H1 (cell line): ENCODE measurements at regions not wholly inside any gene's neighbourhood (a gene's known extent, or its start where the extent isn't known, plus 50 kb on each side); places are given as distances from the start of the nearest gene placed in this dataset.

Source experiments
- CTCF ChIA-PET: fragments of 300-600 bp; sonication (Branson Sonifier 250); formaldehyde crosslinking; loops from one replicate; lab custom pipeline; 2021; ENCODE audit not compliant: partially characterized antibody; lab: Charles Lee
- POLR2A ChIA-PET: fragments of 300-600 bp; sonication (Branson Sonifier 250); formaldehyde crosslinking; loops from one replicate; lab custom pipeline; 2021; ENCODE audit warnings: inconsistent platforms; ENCODE audit not compliant: partially characterized antibody; lab: Charles Lee
- DNase-seq, 2 experiments: peaks; one replicate each; pipeline versions ENCODE4 v3.0.0 to v3.0.0-alpha.2; 2010 to 2022; ENCODE audit warnings: low spot score in 2 of 2, low read depth in 1 of 2, mixed read lengths in 1 of 2
- FAIRE-seq: peaks from 2 replicates; lab custom pipeline; 2011; peaks lifted over from hg19 to GRCh38; lab: Jason Lieb, UNC
- H2AFZ ChIP-seq: 2 replicates; pipeline ENCODE4 v1.8.1; 2012; ENCODE audit warnings: low read length, inconsistent platforms
- H2AK5ac ChIP-seq: 2 replicates; pipeline ENCODE4 v1.6.1; 2013; ENCODE audit warnings: low read depth, low read length
- H2BK120ac ChIP-seq: replicated peaks from 2 replicates; pipeline ENCODE3; 2013; ENCODE audit warnings: low read depth, low read length, inconsistent platforms
- H2BK12ac ChIP-seq: 2 replicates; pipeline ENCODE4 v1.6.1; 2013; ENCODE audit warnings: low read depth, low read length
- H2BK15ac ChIP-seq: 2 replicates; pipeline ENCODE4 v1.6.1; 2013; ENCODE audit warnings: low read length
- H2BK20ac ChIP-seq: 2 replicates; pipeline ENCODE4 v1.6.1; 2013; ENCODE audit warnings: low read length
- H2BK5ac ChIP-seq: 2 replicates; pipeline ENCODE4 v1.6.1; 2013; ENCODE audit warnings: low read depth, low read length
- H3K14ac ChIP-seq: 2 replicates; pipeline ENCODE4 v1.6.1; 2013; ENCODE audit warnings: inconsistent platforms; ENCODE audit not compliant: insufficient read length
- H3K18ac ChIP-seq: 2 replicates; pipeline ENCODE4 v1.6.1; 2013; ENCODE audit warnings: low read length; ENCODE audit errors: extremely low read depth
- H3K23ac ChIP-seq: 2 replicates; pipeline ENCODE4 v1.6.1; 2013; ENCODE audit warnings: inconsistent platforms; ENCODE audit not compliant: insufficient read length
- H3K23me2 ChIP-seq: 2 replicates; pipeline ENCODE4 v1.6.1; 2013; ENCODE audit warnings: low read depth, low read length
- H3K27ac ChIP-seq: 2 replicates; pipeline ENCODE4 v1.6.1; 2011; ENCODE audit warnings: low read depth, low read length, inconsistent platforms
- H3K27me3 ChIP-seq, 4 experiments: replicated peaks in 1 of 4; 1 replicate in 1 of 4; 2 replicates in 3 of 4; pipeline versions ENCODE4 v1.6.1 to v1.8.1; 2011 to 2013; ENCODE audit warnings: low read length in 3 of 4, mild to moderate bottlenecking in 3 of 4, inconsistent platforms in 2 of 4, mixed read lengths in 2 of 4, moderate library complexity in 1 of 4; ENCODE audit not compliant: control insufficient read depth in 3 of 4, insufficient read depth in 3 of 4; ENCODE audit errors: extremely low read depth in 1 of 4
- H3K36me3 ChIP-seq, 4 experiments: 2 replicates each; pipeline versions ENCODE4 v1.6.1 to v1.8.1; 2011 to 2013; ENCODE audit warnings: mild to moderate bottlenecking in 4 of 4, low read length in 3 of 4, moderate library complexity in 2 of 4, control low read depth in 1 of 4, inconsistent platforms in 1 of 4; ENCODE audit not compliant: insufficient read depth in 4 of 4, control insufficient read depth in 2 of 4
- H3K4ac ChIP-seq: replicated peaks from 2 replicates; pipeline ENCODE3; 2013; ENCODE audit warnings: low read length, low read depth, mixed read lengths, inconsistent platforms; ENCODE audit not compliant: insufficient read length
- H3K4me1 ChIP-seq, 4 experiments: replicated peaks in 1 of 4; 1 replicate in 1 of 4; 2 replicates in 3 of 4; pipeline versions ENCODE4 v1.6.1 to v1.8.1; 2011 to 2013; ENCODE audit warnings: low read length in 3 of 4, inconsistent platforms in 2 of 4, mixed read lengths in 1 of 4; ENCODE audit not compliant: insufficient read depth in 4 of 4, control insufficient read depth in 3 of 4
- H3K4me2 ChIP-seq, 2 experiments: 2 replicates each; pipeline versions ENCODE4 v1.6.1 to v1.8.1; 2011 to 2013; ENCODE audit warnings: low read depth in 2 of 2, low read length in 2 of 2, control low read depth in 1 of 2, inconsistent platforms in 1 of 2, mild to moderate bottlenecking in 1 of 2; ENCODE audit not compliant: insufficient read depth in 1 of 2
- H3K4me3 ChIP-seq, 4 experiments: fragments of 200-600, 300-600 bp in 1 of 4; sonication (generic), shearing (Covaris generic), sonication (Bioruptor Twin) in 1 of 4; 2 replicates each; pipeline versions ENCODE4 v1.5.1 to v1.8.1; 2011 to 2016; ENCODE audit warnings: low read length in 4 of 4, low read depth in 3 of 4, control low read depth in 2 of 4, inconsistent platforms in 2 of 4, mild to moderate bottlenecking in 2 of 4, mixed read lengths in 1 of 4, moderate library complexity in 1 of 4; ENCODE audit not compliant: insufficient read depth in 2 of 4; ENCODE audit errors: extremely low read depth in 1 of 4
- H3K56ac ChIP-seq: replicated peaks from 2 replicates; pipeline ENCODE3; 2013; ENCODE audit warnings: low read depth, mild to moderate bottlenecking, mixed read lengths, low read length, inconsistent platforms; ENCODE audit not compliant: insufficient read length
- H3K79me1 ChIP-seq: 2 replicates; pipeline ENCODE4 v1.6.1; 2013; ENCODE audit warnings: low read depth, low read length, control low read depth
- H3K79me2 ChIP-seq, 2 experiments: 2 replicates each; pipeline versions ENCODE4 v1.6.1 to v1.8.1; 2012 to 2013; ENCODE audit warnings: low read length in 2 of 2, mild to moderate bottlenecking in 2 of 2, inconsistent platforms in 1 of 2; ENCODE audit not compliant: insufficient read depth in 2 of 2, control insufficient read depth in 1 of 2
- H3K9ac ChIP-seq, 4 experiments: replicated peaks in 1 of 4; 1 replicate in 1 of 4; 2 replicates in 3 of 4; pipeline versions ENCODE4 v1.6.1 to v1.8.1; 2011 to 2013; ENCODE audit warnings: low read depth in 3 of 4, low read length in 3 of 4, control low read depth in 2 of 4, mild to moderate bottlenecking in 2 of 4, moderate library complexity in 2 of 4, inconsistent platforms in 1 of 4; ENCODE audit errors: extremely low read depth in 1 of 4
- H3K9me3 ChIP-seq, 2 experiments: 2 replicates each; pipeline versions ENCODE4 v1.6.1 to v1.8.1; 2012 to 2013; ENCODE audit warnings: mild to moderate bottlenecking in 2 of 2, moderate library complexity in 2 of 2, control low read depth in 1 of 2, inconsistent platforms in 1 of 2, low read depth in 1 of 2, low read length in 1 of 2, mixed read lengths in 1 of 2; ENCODE audit not compliant: insufficient read depth in 2 of 2
- H4K20me1 ChIP-seq, 2 experiments: replicated peaks in 1 of 2; 2 replicates each; pipeline versions ENCODE3 to v1.8.1; 2011 to 2013; ENCODE audit warnings: inconsistent platforms in 2 of 2, low read length in 2 of 2, mild to moderate bottlenecking in 1 of 2; ENCODE audit not compliant: insufficient read depth in 2 of 2, control insufficient read depth in 1 of 2
- H4K5ac ChIP-seq: 2 replicates; pipeline ENCODE4 v1.6.1; 2013; ENCODE audit warnings: low read length, low read depth, mixed read lengths, inconsistent platforms; ENCODE audit not compliant: insufficient read length
- H4K8ac ChIP-seq: 2 replicates; pipeline ENCODE4 v1.8.0; 2013; ENCODE audit warnings: mild to moderate bottlenecking, moderate library complexity, low read length, inconsistent platforms; ENCODE audit not compliant: insufficient read depth; ENCODE audit errors: extremely low read depth
- H4K91ac ChIP-seq: replicated peaks from 2 replicates; pipeline ENCODE3; 2013; ENCODE audit warnings: low read length, mixed read lengths, inconsistent platforms; ENCODE audit not compliant: insufficient read length
- ASH2L ChIP-seq: fragments of 200-600, 300-600 bp; sonication (generic); IDR thresholded peaks from one replicate; pipeline ENCODE4 v1.7.1; 2017; ENCODE audit warnings: low read length
- FOSL1 ChIP-seq: IDR thresholded peaks from 2 replicates; pipeline ENCODE4 v1.6.1; 2011; ENCODE audit warnings: mild to moderate bottlenecking, low read depth, low read length, moderate library complexity; ENCODE audit not compliant: insufficient read depth
- GTF2F1 ChIP-seq: IDR thresholded peaks from 2 replicates; pipeline ENCODE4 v1.6.1; 2012; ENCODE audit warnings: low read depth, low read length, improper control_type of control experiment, borderline replicate concordance
- HDAC2 ChIP-seq, 2 experiments: fragments of 300-600 bp in 1 of 2; sonication (generic) in 1 of 2; IDR thresholded peaks; 2 replicates each; pipeline ENCODE4 v1.6.1; 2011 to 2012; ENCODE audit warnings: low read depth in 2 of 2, low read length in 2 of 2, mild to moderate bottlenecking in 2 of 2, moderate library complexity in 2 of 2, borderline replicate concordance in 1 of 2, inconsistent platforms in 1 of 2
- KDM5A ChIP-seq: fragments of 200-600 bp; IDR thresholded peaks from 2 replicates; pipeline ENCODE4 v1.7.1; 2012; ENCODE audit warnings: mild to moderate bottlenecking, low read length, inconsistent platforms, mixed read lengths
- MAFK ChIP-seq: IDR thresholded peaks from 2 replicates; pipeline ENCODE4 v1.6.1; 2012; ENCODE audit warnings: low read depth, mild to moderate bottlenecking, improper control_type of control experiment, low read length
- MAX ChIP-seq: IDR thresholded peaks from 2 replicates; pipeline ENCODE4 v1.6.1; 2012; ENCODE audit warnings: inconsistent platforms
- RBBP5 ChIP-seq: IDR thresholded peaks from 2 replicates; pipeline ENCODE4 v1.7.1; 2012; ENCODE audit warnings: low read depth, mild to moderate bottlenecking, inconsistent platforms, low read length, moderate library complexity, borderline replicate concordance
- SAP30 ChIP-seq: fragments of 300-600 bp; sonication (generic); IDR thresholded peaks from 2 replicates; pipeline ENCODE4 v1.7.1; 2012; ENCODE audit warnings: low read length, moderate library complexity, mild to moderate bottlenecking, inconsistent platforms; ENCODE audit not compliant: insufficient read depth, insufficient replicate concordance
- SP4 ChIP-seq: IDR thresholded peaks from 2 replicates; pipeline ENCODE4 v1.6.1; 2012; ENCODE audit warnings: low read length, inconsistent platforms
- SRF ChIP-seq: IDR thresholded peaks from 2 replicates; pipeline ENCODE4 v1.6.1; 2011; ENCODE audit warnings: mild to moderate bottlenecking, low read depth, low read length, moderate library complexity
- ZNF274 ChIP-seq: IDR thresholded peaks from 2 replicates; pipeline ENCODE4 v1.7.0; 2012; ENCODE audit warnings: low read length, borderline replicate concordance; ENCODE audit errors: extremely low read depth
- WGBS, 2 experiments: shearing (Covaris generic) in 1 of 2; methylation state at CpG; one replicate each; pipeline versions ENCODE4 v1.1.6 to v1.1.7; 2013 to 2015; ENCODE audit warnings: low lambda C conversion rate in 2 of 2, mixed read lengths in 2 of 2, inconsistent platforms in 1 of 2, low coverage in 1 of 2, missing lambda C conversion rate in 1 of 2; ENCODE audit not compliant: insufficient replicate concordance in 2 of 2, insufficient coverage in 1 of 2, insufficient read length in 1 of 2; ENCODE audit errors: extremely low coverage in 1 of 2, missing lambda C conversion rate in 1 of 2; 5-methylcytosine and 5-hydroxymethylcytosine counted together

- no peak overlapping the region for H2AK5ac ChIP-seq
- peak overlapping the region; percentile 16; the same call in 1 of the 2 replicates for H2BK5ac ChIP-seq
- H3K18ac ChIP-seq, result peak overlapping the region; percentile 83; the same call in 1 of the 2 replicates
- peaks cover 0 to 45% of the 10 kb centered on the region in 2 experiments; a peak in 3 of 4 replicates for H3K79me2 ChIP-seq
- no peaks in the 10 kb centered on the region for H3K79me1 ChIP-seq
- peak overlapping the region; percentile 71 to 88 for H3K4me2 ChIP-seq
- H3K56ac ChIP-seq, result peak overlapping the region; percentile 82
- H4K91ac ChIP-seq, result no peak overlapping the region
- peak overlapping the region; percentile 9 for H2BK120ac ChIP-seq
- peak overlapping the region in 3 of 4 experiments; percentile 26 to 80 (median 56); a peak in 5 of 7 replicates for H3K9ac ChIP-seq
- peak overlapping the region; percentile 76 for H3K4ac ChIP-seq
- no peak overlapping the region for H2AFZ ChIP-seq
- peak overlapping the region; percentile 62 for H4K5ac ChIP-seq
- ChIA-PET CTCF (interaction anchor here (0.5 to 1.4 kb wide), 2 partner anchors 28 to 1289 kb away, joined by 4 to 6 read pairs; no protein-coding TSS in a partner anchor), POLR2A (interaction anchor here (0.7 to 2.8 kb wide), 10 partner anchors 10 to 175 kb away, joined by 3 to 18 read pairs (median 5); partner anchors contain the start of gene GEMIN8)
- H3K14ac ChIP-seq, result no peak overlapping the region
- H3K23me2 ChIP-seq, result peaks cover 2% of the 10 kb centered on the region
- no peak overlapping the region for H2BK15ac ChIP-seq
- H3K23ac ChIP-seq, result no peak overlapping the region
- peak; percentile 42 for FAIRE-seq
- 0 out of 2 replicates have a peak overlapping the region, but pooled peaks have one; percentile 39 for H2BK12ac ChIP-seq
- H2BK20ac ChIP-seq, result no peak overlapping the region
- DNase-seq, result peak in 1 of 2 experiments; percentile 45
- no peaks in the 10 kb centered on the region for H3K27me3 ChIP-seq
- peaks cover 0 to 20% (median 0%) of the 10 kb centered on the region in 4 experiments; a peak in 2 of 8 replicates for H3K36me3 ChIP-seq
- H3K4me3 ChIP-seq, result peak overlapping the region; percentile 44 to 84 (median 60)
- no peak overlapping the region for H4K8ac ChIP-seq
- WGBS, 2 experiments, result 5% methylated on average over 20 of the region's 27 CpGs; no CpG with 5 or more reads in 1 of the 2 experiments
- no peaks in the 10 kb centered on the region for H4K20me1 ChIP-seq
- H3K4me1 ChIP-seq, result peaks cover 9 to 22% (median 16%) of the 10 kb centered on the region in 4 experiments; a peak in 6 of 7 replicates
- peak overlapping the region; percentile 84; the same call in 1 of the 2 replicates for H3K27ac ChIP-seq
- no peaks in the 10 kb centered on the region for H3K9me3 ChIP-seq
- TF ChIP-seq FOSL1, result no peak
- TF ChIP-seq SRF, result no peak
- TF ChIP-seq KDM5A, result no peak
- TF ChIP-seq GTF2F1, result no peak
- TF ChIP-seq SAP30, result no peak
- no peak for TF ChIP-seq RBBP5
- TF ChIP-seq ZNF274, result no peak
- no peak for TF ChIP-seq SP4
- TF ChIP-seq MAX, result no peak
- TF ChIP-seq MAFK, result no peak
- TF ChIP-seq ASH2L, result no peak
- TF ChIP-seq HDAC2 (IDR thresholded peaks at IDR 0.05; ENCODE audit: borderline replicate concordance in 1 of 2, low read depth in 2 of 2, low read length in 2 of 2), result no peak
Measured at GRCh38 chrX:13937370-13938050, 92.2 kb downstream of the GEMIN8 start.
